GM12878 (cell line): ENCODE measurements at regions not wholly inside any gene's neighbourhood (a gene's known extent, or its start where the extent isn't known, plus 50 kb on each side); places are given as distances from the start of the nearest gene placed in this dataset.

Experiments used
- ATAC-seq: fragments of 200-7000 bp; cut with Tn5 transposase; 3 replicates; pipeline ENCODE4 v1.9.1; 2020; ENCODE audit warnings: mild to moderate bottlenecking, moderate library complexity
- BruUV-seq: library from RNA; stranded (reverse); fragments of 400-500 nt; replicated peaks from 2 replicates; lab custom pipeline; 2021; lab: Mats Ljungman, UMichigan
- CTCF ChIA-PET: fragments of 300-600 bp; sonication (Branson Sonifier 250); formaldehyde crosslinking; extraction: SDS; loops from one replicate; lab custom pipeline; 2021; ENCODE audit warnings: inconsistent platforms; lab: Yijun Ruan, JAX
- POLR2A ChIA-PET: fragments of 350-600 bp; formaldehyde crosslinking; extraction: SDS; loops from one replicate; lab custom pipeline; 2021; ENCODE audit warnings: inconsistent platforms; lab: Charles Lee
- RAD21 ChIA-PET: fragments of 300-600 bp; sonication (Branson Sonifier 250); formaldehyde crosslinking; loops from one replicate; lab custom pipeline; 2023; ENCODE audit warnings: antibody characterized with exemption; ENCODE audit not compliant: unreplicated experiment; lab: Charles Lee
- SMC1A ChIA-PET: fragments of 300-600 bp; sonication (Branson Sonifier 250); formaldehyde crosslinking; loops from one replicate; lab custom pipeline; 2023; ENCODE audit not compliant: unreplicated experiment, uncharacterized antibody; lab: Charles Lee
- DNase-seq: peaks from one replicate; pipeline ENCODE4 v3.0.0-alpha.2; 2011; ENCODE audit warnings: low read depth, low spot score
- FAIRE-seq: peaks from 3 replicates; lab custom pipeline; 2011; peaks lifted over from hg19 to GRCh38; lab: Jason Lieb, UNC
- H2AFZ ChIP-seq: 2 replicates; pipeline ENCODE4 v1.6.0; 2011; ENCODE audit warnings: low read depth, low read length, control low read depth; ENCODE audit not compliant: control insufficient read depth
- H3K27ac ChIP-seq: 2 replicates; pipeline ENCODE4 v1.5.1; 2011; ENCODE audit warnings: control low read depth; ENCODE audit not compliant: control insufficient read depth, insufficient read depth
- H3K27me3 ChIP-seq, 2 experiments: replicated peaks in 1 of 2; 2 replicates each; pipeline versions ENCODE4 v1.6.0 to v1.6.1; 2011; ENCODE audit warnings: low read length in 1 of 2; ENCODE audit not compliant: control insufficient read depth in 2 of 2, insufficient read depth in 2 of 2
- H3K36me3 ChIP-seq, 2 experiments: 2 replicates each; pipeline ENCODE4 v1.5.1; 2011; ENCODE audit warnings: low read length in 1 of 2; ENCODE audit not compliant: control insufficient read depth in 2 of 2, insufficient read depth in 2 of 2
- H3K4me1 ChIP-seq: 2 replicates; pipeline ENCODE4 v1.6.1; 2011; ENCODE audit warnings: mild to moderate bottlenecking, low read length, moderate library complexity, mixed read lengths; ENCODE audit not compliant: control insufficient read depth, insufficient read depth
- H3K4me2 ChIP-seq: 2 replicates; pipeline ENCODE4 v1.6.0; 2011; ENCODE audit warnings: control low read depth; ENCODE audit not compliant: control insufficient read depth, insufficient read depth
- H3K4me3 ChIP-seq: fragments of 200-600 bp; sonication (generic); 2 replicates; pipeline ENCODE4 v1.5.1; 2016
- H3K79me2 ChIP-seq: 2 replicates; pipeline ENCODE4 v1.6.0; 2011; ENCODE audit warnings: low read length; ENCODE audit not compliant: control insufficient read depth, insufficient read depth
- H3K9ac ChIP-seq: 2 replicates; pipeline ENCODE4 v1.8.0; 2011; ENCODE audit warnings: low read length, control low read depth, mixed read lengths; ENCODE audit not compliant: control insufficient read depth, insufficient read depth
- H3K9me3 ChIP-seq: replicated peaks from 3 replicates; pipeline ENCODE4 v1.5.1; 2011; ENCODE audit warnings: mild to moderate bottlenecking, low read length; ENCODE audit not compliant: control insufficient read depth, insufficient read depth
- H4K20me1 ChIP-seq: 2 replicates; pipeline ENCODE4 v1.6.0; 2011; ENCODE audit not compliant: control insufficient read depth, insufficient read depth
- ASH2L ChIP-seq: fragments of 300-600, 200-600 bp; sonication (generic); IDR thresholded peaks from 2 replicates; pipeline ENCODE4 v1.6.1; 2017; ENCODE audit warnings: low read depth, mild to moderate bottlenecking, borderline replicate concordance
- CTCF ChIP-seq, 3 experiments: IDR thresholded peaks in 2 of 3; conservative IDR thresholded peaks in 1 of 3; 2 replicates each; pipeline ENCODE4 v1.5.1; 2011; ENCODE audit warnings: low read depth in 3 of 3, low read length in 3 of 3, mild to moderate bottlenecking in 3 of 3, control low read depth in 2 of 3, moderate library complexity in 2 of 3, inconsistent platforms in 1 of 3, mixed read lengths in 1 of 3; ENCODE audit not compliant: control insufficient read depth in 2 of 3, insufficient read depth in 1 of 3; ENCODE audit errors: extremely low read depth in 1 of 3
- LARP7 ChIP-seq: fragments of 450-650 bp; IDR thresholded peaks from 2 replicates; pipeline ENCODE4 v1.6.1; 2017; ENCODE audit warnings: mild to moderate bottlenecking
- MTA2 ChIP-seq: fragments of 450-650 bp; IDR thresholded peaks from 2 replicates; pipeline ENCODE4 v1.6.1; 2016; ENCODE audit warnings: low read depth, mild to moderate bottlenecking, moderate library complexity
- MXI1 ChIP-seq: fragments of 150-350 bp; IDR thresholded peaks from 2 replicates; pipeline ENCODE4 v1.6.1; 2011; ENCODE audit warnings: low read depth, mild to moderate bottlenecking, inconsistent platforms, low read length, improper control_type of control experiment
- NR2F1 ChIP-seq: fragments of 450-650 bp; conservative IDR thresholded peaks from 2 replicates; pipeline ENCODE4 v1.6.1; 2017; ENCODE audit warnings: mild to moderate bottlenecking
- TCF3 ChIP-seq: IDR thresholded peaks from 2 replicates; pipeline ENCODE4 v1.6.1; 2012; ENCODE audit warnings: low read depth, mild to moderate bottlenecking, low read length, borderline replicate concordance; ENCODE audit not compliant: insufficient read depth
- TCF7 ChIP-seq: IDR thresholded peaks from 2 replicates; pipeline ENCODE4 v1.6.1; 2014; ENCODE audit warnings: antibody characterized with exemption, borderline replicate concordance
- ZZZ3 ChIP-seq: IDR thresholded peaks from 2 replicates; pipeline ENCODE4 v1.6.1; 2011; ENCODE audit warnings: low read depth; ENCODE audit not compliant: control insufficient read depth, insufficient read length
- WGBS: methylation state at CpG from one replicate; pipeline ENCODE4 v1.1.6; 2016; ENCODE audit warnings: low lambda C conversion rate; ENCODE audit not compliant: insufficient replicate concordance, insufficient coverage; ENCODE audit errors: missing lambda C conversion rate; 5-methylcytosine and 5-hydroxymethylcytosine counted together
- in situ Hi-C: fragments of 300-500 bp; cut with MboI; formaldehyde crosslinking; loops from 9 replicates; pipeline ENCODE4 v1.14.3; 2018; ENCODE audit warnings: mixed read lengths
- intact Hi-C: fragments of 100-400 bp; cut with micrococcal nuclease; formaldehyde crosslinking; loops from one replicate; pipeline ENCODE4 v1.14.2; 2022; ENCODE audit not compliant: unreplicated experiment
- TF ChIP-seq, protein P1 (sequence below): fragments of 450-650 bp; IDR thresholded peaks from 2 replicates; pipeline ENCODE4 v1.6.1; 2017; ENCODE audit warnings: mild to moderate bottlenecking, low read depth, inconsistent platforms; ENCODE audit not compliant: poor library complexity, severe bottlenecking

- no peak for TF ChIP-seq TCF3
These were observed 145.6 kb upstream of the NPY start (continued) for GRCh38 chr7:24138343-24138742.

DNA sequence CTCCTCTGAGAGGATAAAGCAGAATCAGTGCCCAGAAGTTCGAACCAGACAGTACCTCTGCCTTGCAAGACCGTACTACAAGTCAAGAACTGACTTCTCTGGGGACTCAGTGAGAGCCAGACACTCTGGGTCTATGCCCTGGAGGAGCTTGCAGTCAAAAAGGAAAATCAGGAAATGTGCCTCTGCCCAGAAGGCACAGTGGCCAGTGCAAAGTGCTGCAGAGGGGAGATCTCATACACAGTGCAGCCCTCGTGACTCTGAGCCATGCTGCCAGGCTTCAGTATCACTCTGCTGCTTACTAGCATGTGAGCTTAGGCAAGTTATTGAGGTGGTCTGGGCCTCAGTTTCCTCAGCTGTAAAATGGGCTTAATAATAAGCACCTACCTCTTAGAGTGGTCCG lies 144.0 kb upstream of the NPY start:
- WGBS = 56% methylated on average over 4 of the region's 4 CpGs
- Histone ChIP-seq H2AFZ (no peak overlapping the region), H4K20me1 (no peaks in the 10 kb centered on the region), H3K79me2 (no peaks in the 10 kb centered on the region), H3K4me3 (no peak overlapping the region), H3K27me3 (no peaks in the 10 kb centered on the region), H3K27ac (no peak overlapping the region), H3K36me3 (no peaks in the 10 kb centered on the region), H3K4me1 (peaks cover 6% of the 10 kb centered on the region; the same call in 1 of the 2 replicates), H3K4me2 (no peak overlapping the region), H3K9ac (no peak overlapping the region), H3K9me3 (no peaks in the 10 kb centered on the region)
- SMC1A ChIA-PET = no interaction called here
- FAIRE-seq (no peak), DNase-seq (no peak), ATAC-seq (no peak)
- POLR2A ChIA-PET = no interaction called here
- intact Hi-C loops (no loop called here), in situ Hi-C loops (no loop called here)
- CTCF ChIA-PET = no interaction called here
- RAD21 ChIA-PET = interaction anchor here (0.7 kb wide), 1 partner anchor 1069 kb away, joined by 4 read pairs; no protein-coding TSS in a partner anchor
- TF ChIP-seq, protein P1, sequence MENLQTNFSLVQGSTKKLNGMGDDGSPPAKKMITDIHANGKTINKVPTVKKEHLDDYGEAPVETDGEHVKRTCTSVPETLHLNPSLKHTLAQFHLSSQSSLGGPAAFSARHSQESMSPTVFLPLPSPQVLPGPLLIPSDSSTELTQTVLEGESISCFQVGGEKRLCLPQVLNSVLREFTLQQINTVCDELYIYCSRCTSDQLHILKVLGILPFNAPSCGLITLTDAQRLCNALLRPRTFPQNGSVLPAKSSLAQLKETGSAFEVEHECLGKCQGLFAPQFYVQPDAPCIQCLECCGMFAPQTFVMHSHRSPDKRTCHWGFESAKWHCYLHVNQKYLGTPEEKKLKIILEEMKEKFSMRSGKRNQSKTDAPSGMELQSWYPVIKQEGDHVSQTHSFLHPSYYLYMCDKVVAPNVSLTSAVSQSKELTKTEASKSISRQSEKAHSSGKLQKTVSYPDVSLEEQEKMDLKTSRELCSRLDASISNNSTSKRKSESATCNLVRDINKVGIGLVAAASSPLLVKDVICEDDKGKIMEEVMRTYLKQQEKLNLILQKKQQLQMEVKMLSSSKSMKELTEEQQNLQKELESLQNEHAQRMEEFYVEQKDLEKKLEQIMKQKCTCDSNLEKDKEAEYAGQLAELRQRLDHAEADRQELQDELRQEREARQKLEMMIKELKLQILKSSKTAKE = no peak
- no peak for TF ChIP-seq TCF7
- no peak for TF ChIP-seq ASH2L
- no peak for TF ChIP-seq MXI1
- TF ChIP-seq MTA2 = no peak
- TF ChIP-seq NR2F1 = no peak
- TF ChIP-seq CTCF (IDR thresholded peaks at IDR 0.05 in 2 of 3, conservative IDR thresholded peaks at IDR 0.05 in 1 of 3; ENCODE audit: control insufficient read depth in 2 of 3, extremely low read depth in 1 of 3, insufficient read depth in 1 of 3, low read depth in 3 of 3, low read length in 3 of 3) = no peak
- no peak for TF ChIP-seq LARP7
- TF ChIP-seq ZZZ3 = no peak
- no TSS peak for BruUV-seq
